ENCODE measurements at regions not wholly inside any gene's neighbourhood (a gene's known extent, or its start where the extent isn't known, plus 50 kb on each side); places are given as distances from the start of the nearest gene placed in this dataset.

- Histone ChIP-seq H3K4me1 (peaks cover 11 to 72% of the 10 kb centered on the region in 2 donors), H3K27me3 (no peaks in the 10 kb centered on the region), H3K9me3 (no peaks in the 10 kb centered on the region), H3K36me3 (no peaks in the 10 kb centered on the region), H3K4me3 (no peak overlapping the region), H3K27ac (peak overlapping the region; percentile 47 to 95)
- DNase-seq (ENCODE audit: low spot score in 2 of 2), result no peak
- intact Hi-C loops (cut with DNase I), result loop anchor here (5.0 to 10.0 kb wide), 7 partner anchors 92 to 975 kb away; partner anchors contain the start of gene MN1
- TF ChIP-seq CTCF (IDR thresholded peaks at IDR 0.05), result no peak
Measured at GRCh38 chr22:26889802-26890201, 232.4 kb downstream of the MIAT start.

- no peak for DNase-seq (ENCODE audit: low spot score in 2 of 2)
- Histone ChIP-seq H3K4me3 (no peak overlapping the region), H3K9me3 (no peaks in the 10 kb centered on the region), H3K27me3 (no peaks in the 10 kb centered on the region), H3K4me1 (peaks cover 19 to 73% of the 10 kb centered on the region in 2 donors), H3K27ac (peak overlapping the region in 1 of 2 donors; percentile 87), H3K36me3 (no peaks in the 10 kb centered on the region)
- intact Hi-C loops (cut with DNase I), result loop anchor here (5.0 to 10.0 kb wide), 3 partner anchors 91 to 974 kb away; partner anchors contain the start of gene MN1
- no peak for TF ChIP-seq CTCF (IDR thresholded peaks at IDR 0.05)
Measured at GRCh38 chr22:26890870-26891269, 233.5 kb downstream of the MIAT start.

- DNase-seq (ENCODE audit: low spot score in 2 of 2), result no peak
- intact Hi-C loops (cut with DNase I), result loop anchor here (5.0 to 10.0 kb wide), 3 partner anchors 91 to 973 kb away; partner anchors contain the start of gene MN1
- Histone ChIP-seq H3K36me3 (no peaks in the 10 kb centered on the region), H3K9me3 (no peaks in the 10 kb centered on the region), H3K4me3 (no peak overlapping the region), H3K27ac (peak overlapping the region; percentile 26 to 87), H3K4me1 (peaks cover 22 to 73% of the 10 kb centered on the region in 2 donors), H3K27me3 (no peaks in the 10 kb centered on the region)
- no peak for TF ChIP-seq CTCF (IDR thresholded peaks at IDR 0.05)
Measured at GRCh38 chr22:26891429-26891828, 234.0 kb downstream of the MIAT start.

GRCh38 chr22:26892166-26893041, 235.0 kb downstream of the MIAT start:
- no peak for DNase-seq (ENCODE audit: low spot score in 2 of 2)
- intact Hi-C loops (cut with DNase I), result loop anchor here (5.0 to 10.0 kb wide), 3 partner anchors 90 to 972 kb away; partner anchors contain the start of gene MN1
- Histone ChIP-seq H3K4me1 (peaks cover 22 to 63% of the 10 kb centered on the region in 2 donors), H3K36me3 (no peaks in the 10 kb centered on the region), H3K27ac (peak overlapping the region; percentile 84 to 87), H3K4me3 (no peak overlapping the region), H3K9me3 (no peaks in the 10 kb centered on the region), H3K27me3 (no peaks in the 10 kb centered on the region)
- TF ChIP-seq CTCF (IDR thresholded peaks at IDR 0.05), result no peak

- H3K9me3 ChIP-seq, result no peaks in the 10 kb centered on the region
- no peaks in the 10 kb centered on the region for H3K27me3 ChIP-seq
- no peaks in the 10 kb centered on the region for H3K36me3 ChIP-seq
- intact Hi-C loops (cut with DNase I), result loop anchor here (5.0 to 10.0 kb wide), 3 partner anchors 89 to 971 kb away; partner anchors contain the start of gene MN1
- no peak for DNase-seq (ENCODE audit: low spot score in 2 of 2)
- H3K27ac ChIP-seq, result peak overlapping the region; percentile 84 to 87
- H3K4me3 ChIP-seq, result no peak overlapping the region
- TF ChIP-seq CTCF (IDR thresholded peaks at IDR 0.05), result no peak
- H3K4me1 ChIP-seq, result peaks cover 22 to 54% of the 10 kb centered on the region in 2 donors
Measured at GRCh38 chr22:26893173-26894110, 236.1 kb downstream of the MIAT start.
